Suprapubic skin (tissue), 4 donors: ENCODE measurements at regions not wholly inside any gene's neighbourhood (a gene's known extent, or its start where the extent isn't known, plus 50 kb on each side); places are given as distances from the start of the nearest gene placed in this dataset.

Experiments
- CTCF ChIP-seq, 2 donors: fragments of 200-600 bp in 1 of 2; fragments of 450-650 bp in 1 of 2; sonication (generic) in 1 of 2; IDR thresholded peaks; one replicate each; pipeline ENCODE4 v1.5.1; 2016 to 2019; ENCODE audit warnings: antibody characterized with exemption in 2 of 2, mild to moderate bottlenecking in 1 of 2, moderate library complexity in 1 of 2
- POLR2A ChIP-seq, 2 donors: fragments of 450-650 bp; IDR thresholded peaks; one replicate each; pipeline ENCODE4 v1.6.1; 2017; ENCODE audit warnings: antibody characterized with exemption in 2 of 2, mild to moderate bottlenecking in 2 of 2, moderate library complexity in 2 of 2
- POLR2AphosphoS5 ChIP-seq, 3 donors: sonication (generic); formaldehyde crosslinking; IDR thresholded peaks; one replicate each; pipeline ENCODE4 v1.6.1; 2017; ENCODE audit warnings: antibody characterized with exemption in 3 of 3

GRCh38 chr15:79610021-79610420 is 177.9 kb downstream of the MINAR1 start:
- TF ChIP-seq POLR2A (IDR thresholded peaks at IDR 0.05) (no peak), POLR2AphosphoS5 (IDR thresholded peaks at IDR 0.05) (no peak), CTCF (IDR thresholded peaks at IDR 0.05) (no peak)
